Heart left ventricle (tissue), 13 donors: ENCODE measurements at regions not wholly inside any gene's neighbourhood (a gene's known extent, or its start where the extent isn't known, plus 50 kb on each side); places are given as distances from the start of the nearest gene placed in this dataset.

Experiments used
- POLR2A ChIP-seq, 2 donors: fragments of 450-650 bp; IDR thresholded peaks; one replicate each; pipeline ENCODE4 v1.6.1; 2017; ENCODE audit warnings: antibody characterized with exemption in 2 of 2, mild to moderate bottlenecking in 2 of 2, moderate library complexity in 2 of 2
- TF ChIP-seq, protein P1 (sequence below), 12 donors: fragments of 200-600 bp; sonication (generic) in 4 of 12; IDR thresholded peaks; one replicate each; pipeline versions ENCODE4 v1.5.0 to v1.8.0; 2018 to 2022; ENCODE audit warnings: antibody characterized with exemption in 12 of 12, mild to moderate bottlenecking in 5 of 12
- donor health status: ischemic (EF 13 %, LVEDD 7.1; RV severe dilation, severe dysfunction).
- donor health status: DM: no; HTN: yes; CAD: no.
- donor health status: DM: no; HTN: no; CAD: no.
- donor health status: ischemic (EF 25% LVEDD 6.9; RV normal size, moderate dysfunction).
- donor health status: ischemic (EF 25% LVEDD 5.7; RV mildly dilated, moderate dysfunction).
- donor health status: ischemic (EF 35%, LVEDD 5.7; RV mildly dilated, moderate dysfunction).
- donor health status: nonischemic (EF 11% LVEDD 7.7; RV severe dilation, severe dysfunction).
- donor health status: DM: yes; HTN: yes; CAD: no.
- donor health status: PGD.
- donor health status: ischemic (EF 29% LVEDD 5.4; RV normal size, mild dysfunction).
- donor health status: nonischemic (EF 23%, LVEDD 6.1; RV moderate dilation, normal function).

- TF ChIP-seq, protein P1, sequence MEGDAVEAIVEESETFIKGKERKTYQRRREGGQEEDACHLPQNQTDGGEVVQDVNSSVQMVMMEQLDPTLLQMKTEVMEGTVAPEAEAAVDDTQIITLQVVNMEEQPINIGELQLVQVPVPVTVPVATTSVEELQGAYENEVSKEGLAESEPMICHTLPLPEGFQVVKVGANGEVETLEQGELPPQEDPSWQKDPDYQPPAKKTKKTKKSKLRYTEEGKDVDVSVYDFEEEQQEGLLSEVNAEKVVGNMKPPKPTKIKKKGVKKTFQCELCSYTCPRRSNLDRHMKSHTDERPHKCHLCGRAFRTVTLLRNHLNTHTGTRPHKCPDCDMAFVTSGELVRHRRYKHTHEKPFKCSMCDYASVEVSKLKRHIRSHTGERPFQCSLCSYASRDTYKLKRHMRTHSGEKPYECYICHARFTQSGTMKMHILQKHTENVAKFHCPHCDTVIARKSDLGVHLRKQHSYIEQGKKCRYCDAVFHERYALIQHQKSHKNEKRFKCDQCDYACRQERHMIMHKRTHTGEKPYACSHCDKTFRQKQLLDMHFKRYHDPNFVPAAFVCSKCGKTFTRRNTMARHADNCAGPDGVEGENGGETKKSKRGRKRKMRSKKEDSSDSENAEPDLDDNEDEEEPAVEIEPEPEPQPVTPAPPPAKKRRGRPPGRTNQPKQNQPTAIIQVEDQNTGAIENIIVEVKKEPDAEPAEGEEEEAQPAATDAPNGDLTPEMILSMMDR (IDR thresholded peaks at IDR 0.05), result no peak
- no peak for TF ChIP-seq POLR2A (IDR thresholded peaks at IDR 0.05)
These were observed 156.4 kb upstream of the RASGRP1 start for GRCh38 chr15:38720893-38721567.
